Neural progenitor cell (in vitro differentiated cells): ENCODE measurements at regions not wholly inside any gene's neighbourhood (a gene's known extent, or its start where the extent isn't known, plus 50 kb on each side); places are given as distances from the start of the nearest gene placed in this dataset.
A peak's percentile ranks its signal among the peaks of the same experiment; 100 is the strongest.

ENCODE experiments used
- DNase-seq: peaks from one replicate; pipeline ENCODE4 v3.0.0-alpha.2; 2016; ENCODE audit warnings: low spot score
- H2AFZ ChIP-seq: fragments of 200-600 bp; sonication (generic); replicated peaks from 2 replicates; pipeline ENCODE4 v1.6.1; 2016; ENCODE audit warnings: antibody characterized with exemption
- H3F3A ChIP-seq: fragments of 200-600 bp; sonication (generic); 2 replicates; pipeline ENCODE4 v1.6.1; 2016; ENCODE audit warnings: antibody characterized with exemption, low read depth
- H3K27ac ChIP-seq: fragments of 200-600 bp; sonication (generic); 2 replicates; pipeline ENCODE4 v1.5.1; 2016; ENCODE audit warnings: mild to moderate bottlenecking
- H3K27me3 ChIP-seq: fragments of 200-600 bp; sonication (generic); 2 replicates; pipeline ENCODE4 v1.6.1; 2016; ENCODE audit warnings: mild to moderate bottlenecking, moderate library complexity
- H3K36me3 ChIP-seq: fragments of 200-600 bp; sonication (generic); 2 replicates; pipeline ENCODE4 v1.5.1; 2016
- H3K4me1 ChIP-seq: fragments of 200-600 bp; sonication (generic); 2 replicates; pipeline ENCODE4 v1.6.1; 2016; ENCODE audit warnings: mixed run types
- H3K4me2 ChIP-seq: fragments of 200-600 bp; sonication (generic); 2 replicates; pipeline ENCODE4 v1.6.1; 2016
- H3K4me3 ChIP-seq: fragments of 200-600 bp; sonication (generic); 2 replicates; pipeline ENCODE4 v1.5.1; 2016
- H3K79me2 ChIP-seq: fragments of 200-600 bp; sonication (generic); 2 replicates; pipeline ENCODE4 v1.6.1; 2016; ENCODE audit warnings: low read depth
- H3K9ac ChIP-seq: fragments of 200-600 bp; sonication (generic); 2 replicates; pipeline ENCODE4 v1.6.1; 2016
- H3K9me3 ChIP-seq: fragments of 200-600 bp; sonication (generic); 2 replicates; pipeline ENCODE4 v1.5.1; 2016; ENCODE audit warnings: low read depth
- H4K20me1 ChIP-seq: fragments of 200-600 bp; sonication (generic); 2 replicates; pipeline ENCODE4 v1.6.1; 2016; ENCODE audit warnings: low read depth
- H3K27ac Mint-ChIP-seq: 3 replicates; pipeline ENCODE4 v1.8.0; 2021; ENCODE audit warnings: mixed read lengths
- H3K27me3 Mint-ChIP-seq: 2 replicates; pipeline ENCODE4 v1.8.0; 2022; ENCODE audit warnings: low read depth, mild to moderate bottlenecking, inconsistent platforms, moderate library complexity, mixed read lengths; ENCODE audit not compliant: insufficient read depth
- H3K36me3 Mint-ChIP-seq: 3 replicates; pipeline ENCODE4 v1.8.0; 2021; ENCODE audit warnings: mixed read lengths
- H3K4me1 Mint-ChIP-seq: 3 replicates; pipeline ENCODE4 v1.8.0; 2021; ENCODE audit warnings: mixed read lengths
- H3K4me3 Mint-ChIP-seq: 3 replicates; pipeline ENCODE4 v1.8.0; 2021; ENCODE audit warnings: mild to moderate bottlenecking, moderate library complexity, mixed read lengths
- H3K9me3 Mint-ChIP-seq: 3 replicates; pipeline ENCODE4 v1.8.0; 2020; ENCODE audit warnings: mixed read lengths
- EZH2 ChIP-seq: fragments of 200-600 bp; sonication (generic); IDR thresholded peaks from 2 replicates; pipeline ENCODE4 v1.6.1; 2017; ENCODE audit warnings: antibody characterized with exemption, mild to moderate bottlenecking, moderate library complexity
- EZH2phosphoT487 ChIP-seq: fragments of 200-600 bp; sonication (generic); IDR thresholded peaks from 2 replicates; pipeline ENCODE4 v1.6.1; 2017; ENCODE audit warnings: antibody characterized with exemption
- TF ChIP-seq, protein P1 (sequence below): fragments of 200-600 bp; sonication (generic); IDR thresholded peaks from 2 replicates; pipeline ENCODE4 v1.5.1; 2017; ENCODE audit warnings: antibody characterized with exemption, mild to moderate bottlenecking

DNA sequence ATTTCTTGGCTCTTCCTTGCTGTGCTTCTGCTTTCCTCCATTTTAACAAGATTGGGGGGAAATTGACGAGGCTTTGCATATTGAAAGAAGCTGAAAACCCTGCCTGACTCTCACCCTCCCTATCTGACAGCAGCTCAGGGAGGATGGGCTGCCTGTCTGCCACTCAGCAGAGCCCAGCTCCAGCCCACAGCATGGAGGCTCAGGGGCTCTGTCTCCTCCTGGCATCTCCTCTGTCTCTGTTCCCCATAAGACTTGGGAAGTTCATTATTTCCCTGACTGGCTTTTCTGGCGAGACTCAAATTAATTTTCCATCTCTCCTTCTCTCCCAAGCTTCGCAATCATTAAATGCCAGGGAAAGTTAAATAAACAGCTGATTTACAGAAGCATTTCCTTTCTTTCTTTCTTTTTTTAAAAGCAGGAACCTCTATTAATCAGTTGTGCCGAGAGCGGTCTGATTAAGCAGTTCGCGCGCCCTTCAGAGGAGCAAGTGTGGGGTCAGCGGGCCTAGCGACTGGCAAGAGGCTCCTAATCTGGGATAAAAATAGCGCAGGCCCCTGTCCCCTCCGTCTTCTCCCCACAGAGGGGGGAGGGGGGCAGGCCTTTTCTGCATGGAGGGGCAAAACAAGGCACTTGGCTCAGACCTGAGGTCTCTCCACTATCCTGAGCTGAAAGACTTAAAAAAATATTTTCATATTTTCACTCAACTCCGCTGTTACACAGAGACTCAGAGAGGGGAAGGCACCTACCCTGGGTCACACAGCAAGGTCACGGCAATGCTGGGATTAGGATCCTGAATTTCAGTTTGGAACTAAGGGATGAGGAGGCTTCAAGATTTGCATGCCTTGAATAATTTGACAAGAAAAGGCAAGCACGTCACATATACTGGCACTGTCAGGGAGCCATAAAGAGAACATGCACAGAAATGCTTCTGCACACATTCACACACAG lies 170.4 kb downstream of the ACTL8 start:
- no peaks in the 10 kb centered on the region for H3K9me3 ChIP-seq
- Mint-ChIP-seq H3K27me3 (peaks cover 10% of the 10 kb centered on the region), H3K36me3 (no peaks in the 10 kb centered on the region), H3K27ac (peak overlapping the region; percentile 46), H3K4me3 (no peak overlapping the region), H3K4me1 (peaks cover 7% of the 10 kb centered on the region), H3K9me3 (no peaks in the 10 kb centered on the region)
- TF ChIP-seq EZH2 (no peak), EZH2phosphoT487 (no peak)
- TF ChIP-seq, protein P1, sequence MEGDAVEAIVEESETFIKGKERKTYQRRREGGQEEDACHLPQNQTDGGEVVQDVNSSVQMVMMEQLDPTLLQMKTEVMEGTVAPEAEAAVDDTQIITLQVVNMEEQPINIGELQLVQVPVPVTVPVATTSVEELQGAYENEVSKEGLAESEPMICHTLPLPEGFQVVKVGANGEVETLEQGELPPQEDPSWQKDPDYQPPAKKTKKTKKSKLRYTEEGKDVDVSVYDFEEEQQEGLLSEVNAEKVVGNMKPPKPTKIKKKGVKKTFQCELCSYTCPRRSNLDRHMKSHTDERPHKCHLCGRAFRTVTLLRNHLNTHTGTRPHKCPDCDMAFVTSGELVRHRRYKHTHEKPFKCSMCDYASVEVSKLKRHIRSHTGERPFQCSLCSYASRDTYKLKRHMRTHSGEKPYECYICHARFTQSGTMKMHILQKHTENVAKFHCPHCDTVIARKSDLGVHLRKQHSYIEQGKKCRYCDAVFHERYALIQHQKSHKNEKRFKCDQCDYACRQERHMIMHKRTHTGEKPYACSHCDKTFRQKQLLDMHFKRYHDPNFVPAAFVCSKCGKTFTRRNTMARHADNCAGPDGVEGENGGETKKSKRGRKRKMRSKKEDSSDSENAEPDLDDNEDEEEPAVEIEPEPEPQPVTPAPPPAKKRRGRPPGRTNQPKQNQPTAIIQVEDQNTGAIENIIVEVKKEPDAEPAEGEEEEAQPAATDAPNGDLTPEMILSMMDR: no peak
- H3K4me1 ChIP-seq: peaks cover 16% of the 10 kb centered on the region
- H2AFZ ChIP-seq: no peak overlapping the region
- no peaks in the 10 kb centered on the region for H3K79me2 ChIP-seq
- H4K20me1 ChIP-seq: no peaks in the 10 kb centered on the region
- H3K4me3 ChIP-seq: no peak overlapping the region
- no peak overlapping the region for H3K9ac ChIP-seq
- no peak for DNase-seq
- H3K4me2 ChIP-seq: no peak overlapping the region
- no peak overlapping the region for H3K27ac ChIP-seq
- no peaks in the 10 kb centered on the region for H3K36me3 ChIP-seq
- peaks cover 8% of the 10 kb centered on the region for H3F3A ChIP-seq
- no peaks in the 10 kb centered on the region for H3K27me3 ChIP-seq

DNA sequence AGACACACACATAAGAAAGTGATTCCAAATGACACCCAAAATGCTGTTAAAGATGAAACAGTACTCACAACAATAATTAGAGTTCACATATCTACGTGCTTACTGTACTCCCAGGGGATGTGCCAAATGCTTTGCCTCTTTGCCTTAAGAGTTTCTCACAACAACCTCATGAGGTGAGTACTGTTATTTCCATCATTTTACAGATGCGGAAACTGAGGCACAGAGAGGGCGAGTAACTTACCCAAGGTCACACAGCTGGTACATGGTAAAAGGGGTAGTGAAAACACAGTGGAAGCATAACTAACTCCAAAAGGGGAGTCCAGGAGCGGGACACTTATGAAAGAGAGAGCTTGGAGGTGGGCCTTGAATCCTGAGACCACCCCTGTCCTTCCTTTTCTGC lies 171.8 kb downstream of the ACTL8 start:
- no peak overlapping the region for H3K27ac Mint-ChIP-seq
- no peaks in the 10 kb centered on the region for H3K9me3 Mint-ChIP-seq
- Histone ChIP-seq H3K4me3 (no peak overlapping the region), H2AFZ (no peak overlapping the region), H3K4me2 (no peak overlapping the region), H3K27me3 (no peaks in the 10 kb centered on the region), H3K27ac (no peak overlapping the region), H3K9ac (no peak overlapping the region), H3K36me3 (no peaks in the 10 kb centered on the region), H3K4me1 (peaks cover 16% of the 10 kb centered on the region), H3F3A (peaks cover 8% of the 10 kb centered on the region), H4K20me1 (no peaks in the 10 kb centered on the region), H3K79me2 (no peaks in the 10 kb centered on the region), H3K9me3 (no peaks in the 10 kb centered on the region)
- no peak overlapping the region for H3K4me3 Mint-ChIP-seq
- H3K4me1 Mint-ChIP-seq: peaks cover 7% of the 10 kb centered on the region
- no peak for DNase-seq
- TF ChIP-seq EZH2 (no peak), EZH2phosphoT487 (no peak)
- TF ChIP-seq, protein P1: no peak
- peaks cover 12% of the 10 kb centered on the region for H3K27me3 Mint-ChIP-seq
- H3K36me3 Mint-ChIP-seq: no peaks in the 10 kb centered on the region

DNA sequence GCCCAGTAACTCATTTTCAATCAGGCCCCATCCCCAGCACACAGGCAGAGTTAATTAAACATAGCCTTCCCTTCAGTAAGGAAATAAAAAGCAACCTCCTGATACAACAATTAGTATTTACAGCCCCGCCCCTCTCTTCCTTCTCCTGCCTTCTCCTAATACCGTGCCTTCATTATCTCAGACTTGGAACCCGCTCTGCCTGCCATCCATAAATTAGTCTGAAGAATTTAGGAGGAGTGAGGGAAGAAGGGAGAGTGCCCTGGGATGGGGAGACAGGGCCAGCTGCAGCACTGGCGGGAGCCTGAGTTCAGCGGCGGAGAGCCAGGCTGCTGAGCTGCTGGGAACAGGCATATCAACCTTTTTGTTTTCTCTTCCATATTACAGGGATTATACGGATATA lies 172.8 kb downstream of the ACTL8 start:
- Mint-ChIP-seq H3K9me3 (no peaks in the 10 kb centered on the region), H3K36me3 (no peaks in the 10 kb centered on the region), H3K27me3 (peaks cover 12% of the 10 kb centered on the region), H3K27ac (no peak overlapping the region), H3K4me3 (no peak overlapping the region), H3K4me1 (peaks cover 7% of the 10 kb centered on the region)
- peak; percentile 45 for DNase-seq
- H3K27me3 ChIP-seq: no peaks in the 10 kb centered on the region
- no peak overlapping the region for H3K9ac ChIP-seq
- H3K36me3 ChIP-seq: no peaks in the 10 kb centered on the region
- H3K4me1 ChIP-seq: peaks cover 16% of the 10 kb centered on the region
- H3K79me2 ChIP-seq: no peaks in the 10 kb centered on the region
- H4K20me1 ChIP-seq: no peaks in the 10 kb centered on the region
- no peak for TF ChIP-seq EZH2phosphoT487
- TF ChIP-seq, protein P1: no peak
- H2AFZ ChIP-seq: no peak overlapping the region
- no peaks in the 10 kb centered on the region for H3K9me3 ChIP-seq
- no peak overlapping the region for H3K4me2 ChIP-seq
- peaks cover 8% of the 10 kb centered on the region for H3F3A ChIP-seq
- H3K27ac ChIP-seq: no peak overlapping the region
- no peak overlapping the region for H3K4me3 ChIP-seq
